ENCODE measurements at regions not wholly inside any gene's neighbourhood (a gene's known extent, or its start where the extent isn't known, plus 50 kb on each side); places are given as distances from the start of the nearest gene placed in this dataset.

DNA sequence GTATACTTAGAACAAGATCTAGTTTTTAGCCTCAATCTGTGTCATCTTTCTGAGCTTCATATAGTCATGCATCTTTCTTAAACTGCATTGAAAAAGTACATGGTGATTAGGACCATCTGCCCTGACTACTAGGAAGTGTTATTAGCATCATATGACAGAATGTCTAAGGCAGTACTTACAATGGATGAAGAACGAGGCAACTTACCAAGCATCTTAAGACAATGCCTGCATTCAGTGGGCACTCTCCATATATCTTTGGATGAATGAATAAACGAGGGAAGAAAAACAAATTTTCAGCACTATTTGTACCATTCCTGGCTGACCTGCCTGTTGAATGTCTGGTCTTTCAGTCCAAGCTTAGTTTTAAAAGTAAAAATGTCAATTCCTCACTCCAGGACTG lies 185.4 kb upstream of the EPHA3 start:
- TF ChIP-seq, protein P1, sequence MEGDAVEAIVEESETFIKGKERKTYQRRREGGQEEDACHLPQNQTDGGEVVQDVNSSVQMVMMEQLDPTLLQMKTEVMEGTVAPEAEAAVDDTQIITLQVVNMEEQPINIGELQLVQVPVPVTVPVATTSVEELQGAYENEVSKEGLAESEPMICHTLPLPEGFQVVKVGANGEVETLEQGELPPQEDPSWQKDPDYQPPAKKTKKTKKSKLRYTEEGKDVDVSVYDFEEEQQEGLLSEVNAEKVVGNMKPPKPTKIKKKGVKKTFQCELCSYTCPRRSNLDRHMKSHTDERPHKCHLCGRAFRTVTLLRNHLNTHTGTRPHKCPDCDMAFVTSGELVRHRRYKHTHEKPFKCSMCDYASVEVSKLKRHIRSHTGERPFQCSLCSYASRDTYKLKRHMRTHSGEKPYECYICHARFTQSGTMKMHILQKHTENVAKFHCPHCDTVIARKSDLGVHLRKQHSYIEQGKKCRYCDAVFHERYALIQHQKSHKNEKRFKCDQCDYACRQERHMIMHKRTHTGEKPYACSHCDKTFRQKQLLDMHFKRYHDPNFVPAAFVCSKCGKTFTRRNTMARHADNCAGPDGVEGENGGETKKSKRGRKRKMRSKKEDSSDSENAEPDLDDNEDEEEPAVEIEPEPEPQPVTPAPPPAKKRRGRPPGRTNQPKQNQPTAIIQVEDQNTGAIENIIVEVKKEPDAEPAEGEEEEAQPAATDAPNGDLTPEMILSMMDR (IDR thresholded peaks at IDR 0.05) = no peak

GRCh38 chr3:88926221-88926620 lies 181.2 kb upstream of the EPHA3 start:
- TF ChIP-seq, protein P1 (IDR thresholded peaks at IDR 0.05) = no peak

GRCh38 chr3:88930611-88931010 lies 176.8 kb upstream of the EPHA3 start:
- TF ChIP-seq, protein P1 (IDR thresholded peaks at IDR 0.05) = no peak

GRCh38 chr3:88936831-88937230 lies 170.6 kb upstream of the EPHA3 start:
- TF ChIP-seq, protein P1 (IDR thresholded peaks at IDR 0.05) = no peak

- TF ChIP-seq, protein P1 (IDR thresholded peaks at IDR 0.05) = no peak
Measured at GRCh38 chr3:88940296-88940695, 167.1 kb upstream of the EPHA3 start.

GRCh38 chr3:88947013-88947412 lies 160.4 kb upstream of the EPHA3 start:
- TF ChIP-seq, protein P1 (IDR thresholded peaks at IDR 0.05) = no peak

DNA sequence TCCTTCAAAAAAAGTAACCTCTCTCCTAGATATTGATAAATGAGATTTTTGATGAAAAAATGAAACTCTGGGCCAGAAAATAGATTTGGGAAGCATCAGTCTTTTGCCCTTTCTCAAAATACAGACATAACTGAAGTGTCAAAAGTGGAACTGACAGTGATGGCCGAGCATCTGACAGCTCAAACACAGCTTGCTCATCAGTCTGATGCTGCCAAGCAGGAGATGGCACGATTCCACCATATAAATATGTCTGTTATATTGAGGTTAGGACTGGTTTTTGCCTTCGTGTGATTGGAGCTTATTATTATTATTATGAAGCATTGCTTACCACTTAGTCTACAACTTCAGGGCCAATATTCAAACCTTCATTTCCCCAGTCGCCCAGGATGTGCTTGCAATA lies 152.6 kb upstream of the EPHA3 start:
- TF ChIP-seq, protein P1 (IDR thresholded peaks at IDR 0.05) = no peak

- TF ChIP-seq, protein P1 (IDR thresholded peaks at IDR 0.05) = no peak
Measured at GRCh38 chr3:88955274-88955673, 152.1 kb upstream of the EPHA3 start.
